HG03060 (cell line): ENCODE measurements at regions not wholly inside any gene's neighbourhood (a gene's known extent, or its start where the extent isn't known, plus 50 kb on each side); places are given as distances from the start of the nearest gene placed in this dataset.
"Not testable (repeated sequence)": the region's sequence is repeated elsewhere in the genome, so short reads cannot be mapped to it uniquely, and the experiment has no call there.

Experiments
- ATAC-seq: cut with Tn5 transposase; IDR thresholded peaks from one replicate; pipeline ENCODE4 v1.9.1; 2021; ENCODE audit warnings: low read depth, moderate number of reproducible peaks; ENCODE audit not compliant: unreplicated experiment

GRCh38 chr6:141046496-141046895 lies 1086.2 kb upstream of the GJE1 start:
- ATAC-seq = not testable (repeated sequence)

GRCh38 chr6:141041596-141042087 lies 1091.1 kb upstream of the GJE1 start:
- no peak for ATAC-seq

- no peak for ATAC-seq
Observed at GRCh38 chr6:141035312-141036200, 1097.2 kb upstream of the GJE1 start.

- no peak for ATAC-seq
Observed at GRCh38 chr6:141033101-141033500, 1099.6 kb upstream of the GJE1 start.

- ATAC-seq = no peak
Observed at GRCh38 chr6:141029908-141030307, 1102.8 kb upstream of the GJE1 start.

- ATAC-seq = no peak
Observed at GRCh38 chr6:141028791-141029280, 1103.9 kb upstream of the GJE1 start.

- ATAC-seq = no peak
Observed at GRCh38 chr6:141026504-141026903, 1106.2 kb upstream of the GJE1 start.

- ATAC-seq = no peak
Observed at GRCh38 chr6:141024526-141024925, 1108.2 kb upstream of the GJE1 start.

GRCh38 chr6:141017941-141018340 lies 1114.8 kb upstream of the GJE1 start:
- no peak for ATAC-seq

GRCh38 chr6:141000917-141001316 lies 1131.8 kb upstream of the GJE1 start:
- ATAC-seq = no peak

- ATAC-seq = no peak
Observed at GRCh38 chr6:140993515-140993914, 1139.2 kb upstream of the GJE1 start.

- ATAC-seq = no peak
Observed at GRCh38 chr6:140992678-140993077, 1140.0 kb upstream of the GJE1 start.

GRCh38 chr6:140988780-140989179 lies 1143.9 kb upstream of the GJE1 start:
- ATAC-seq = no peak

GRCh38 chr6:140987364-140988155 lies 1145.2 kb upstream of the GJE1 start:
- ATAC-seq = no peak

GRCh38 chr6:140985679-140986275 lies 1146.9 kb upstream of the GJE1 start:
- ATAC-seq = no peak

GRCh38 chr6:140980265-140980887 lies 1152.3 kb upstream of the GJE1 start:
- ATAC-seq = no peak

GRCh38 chr6:140979642-140980091 lies 1153.1 kb upstream of the GJE1 start:
- no peak for ATAC-seq

GRCh38 chr6:140977403-140977802 lies 1155.3 kb upstream of the GJE1 start:
- no peak for ATAC-seq

- no peak for ATAC-seq
Observed at GRCh38 chr6:140976806-140977205, 1155.9 kb upstream of the GJE1 start.

GRCh38 chr6:140970485-140970884 lies 1162.2 kb upstream of the GJE1 start:
- ATAC-seq = no peak
